Coronary artery (tissue), 2 donors: ENCODE measurements at regions not wholly inside any gene's neighbourhood (a gene's known extent, or its start where the extent isn't known, plus 50 kb on each side); places are given as distances from the start of the nearest gene placed in this dataset.
"Not testable (repeated sequence)": the region's sequence is repeated elsewhere in the genome, so short reads cannot be mapped to it uniquely, and the experiment has no call there.

Source experiments
- DNase-seq: peaks from one replicate; pipeline ENCODE4 v3.0.0-alpha.2; 2017; ENCODE audit warnings: low spot score
- H3K27ac ChIP-seq, 2 donors: fragments of 200-600 bp; sonication (generic); one replicate each; pipeline ENCODE4 v1.5.1; 2016 to 2019
- H3K4me3 ChIP-seq: fragments of 200-600 bp; sonication (generic); 2 replicates; pipeline ENCODE4 v1.5.1; 2016; ENCODE audit warnings: mild to moderate bottlenecking, moderate library complexity
- TF ChIP-seq, protein P1 (sequence below): fragments of 200-600 bp; sonication (generic); IDR thresholded peaks from one replicate; pipeline ENCODE4 v1.5.1; 2019; ENCODE audit warnings: antibody characterized with exemption

DNA sequence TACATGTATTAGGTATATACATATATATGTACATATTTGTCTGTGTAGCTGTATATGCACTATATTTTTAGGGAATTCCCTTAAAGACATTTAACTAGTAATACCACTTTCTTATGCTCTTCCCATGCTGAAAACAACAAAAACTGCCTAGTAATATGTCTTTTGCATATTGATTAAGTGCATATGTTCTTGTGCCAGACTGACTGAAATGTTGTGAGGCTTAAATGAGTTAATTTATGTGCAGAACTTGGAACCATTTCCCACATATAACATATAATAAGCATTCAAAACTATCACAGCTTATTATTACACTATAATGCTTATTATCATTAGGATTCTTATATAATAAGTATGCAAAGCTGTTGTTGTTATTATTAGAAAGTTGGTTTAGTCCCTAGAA lies 318.0 kb upstream of the KCNMB2 start:
- TF ChIP-seq, protein P1, sequence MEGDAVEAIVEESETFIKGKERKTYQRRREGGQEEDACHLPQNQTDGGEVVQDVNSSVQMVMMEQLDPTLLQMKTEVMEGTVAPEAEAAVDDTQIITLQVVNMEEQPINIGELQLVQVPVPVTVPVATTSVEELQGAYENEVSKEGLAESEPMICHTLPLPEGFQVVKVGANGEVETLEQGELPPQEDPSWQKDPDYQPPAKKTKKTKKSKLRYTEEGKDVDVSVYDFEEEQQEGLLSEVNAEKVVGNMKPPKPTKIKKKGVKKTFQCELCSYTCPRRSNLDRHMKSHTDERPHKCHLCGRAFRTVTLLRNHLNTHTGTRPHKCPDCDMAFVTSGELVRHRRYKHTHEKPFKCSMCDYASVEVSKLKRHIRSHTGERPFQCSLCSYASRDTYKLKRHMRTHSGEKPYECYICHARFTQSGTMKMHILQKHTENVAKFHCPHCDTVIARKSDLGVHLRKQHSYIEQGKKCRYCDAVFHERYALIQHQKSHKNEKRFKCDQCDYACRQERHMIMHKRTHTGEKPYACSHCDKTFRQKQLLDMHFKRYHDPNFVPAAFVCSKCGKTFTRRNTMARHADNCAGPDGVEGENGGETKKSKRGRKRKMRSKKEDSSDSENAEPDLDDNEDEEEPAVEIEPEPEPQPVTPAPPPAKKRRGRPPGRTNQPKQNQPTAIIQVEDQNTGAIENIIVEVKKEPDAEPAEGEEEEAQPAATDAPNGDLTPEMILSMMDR = no peak
- Histone ChIP-seq H3K4me3 (no peak overlapping the region), H3K27ac (no peak overlapping the region)
- no peak for DNase-seq

DNA sequence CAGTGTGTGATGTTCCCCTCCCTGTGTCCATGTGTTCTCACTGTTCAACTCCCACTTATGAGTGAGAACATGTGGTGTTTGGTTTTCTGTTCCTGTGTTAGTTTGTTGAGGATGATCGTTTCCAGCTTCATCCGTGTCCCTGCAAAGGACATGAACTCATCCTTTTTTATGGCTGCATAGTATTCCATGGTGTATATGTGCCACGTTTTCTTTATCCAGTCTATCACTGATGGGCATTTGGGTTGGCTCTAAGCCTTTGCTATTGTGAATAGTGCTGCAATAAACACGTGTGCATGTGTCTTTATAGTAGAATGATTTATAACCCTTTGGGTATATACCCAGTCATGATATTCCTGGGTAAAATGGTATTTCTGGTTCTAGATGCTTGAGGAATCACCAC lies 316.6 kb upstream of the KCNMB2 start:
- not testable (repeated sequence) for DNase-seq, H3K27ac ChIP-seq, H3K4me3 ChIP-seq

DNA sequence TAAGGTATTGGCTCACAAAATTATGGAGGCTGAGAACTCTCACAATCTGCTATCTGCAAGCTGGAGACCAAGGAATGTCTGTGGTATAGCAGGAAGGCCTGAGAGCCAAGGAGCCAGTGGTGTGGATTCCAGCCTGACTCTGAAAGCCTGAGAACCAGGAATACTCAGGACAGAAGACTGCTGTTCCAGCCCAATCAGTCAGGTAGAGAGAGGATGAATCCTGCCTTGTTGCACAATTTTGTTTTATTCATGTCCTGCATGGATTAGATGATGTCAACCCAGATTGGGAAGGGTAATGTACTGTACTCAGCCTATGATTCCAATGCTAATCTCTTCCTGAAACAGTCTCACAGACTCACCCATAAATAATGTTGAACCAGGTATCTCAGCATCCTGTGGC lies 312.4 kb upstream of the KCNMB2 start:
- Histone ChIP-seq H3K4me3 (no peak overlapping the region), H3K27ac (no peak overlapping the region)
- no peak for DNase-seq
- TF ChIP-seq, protein P1 = no peak

DNA sequence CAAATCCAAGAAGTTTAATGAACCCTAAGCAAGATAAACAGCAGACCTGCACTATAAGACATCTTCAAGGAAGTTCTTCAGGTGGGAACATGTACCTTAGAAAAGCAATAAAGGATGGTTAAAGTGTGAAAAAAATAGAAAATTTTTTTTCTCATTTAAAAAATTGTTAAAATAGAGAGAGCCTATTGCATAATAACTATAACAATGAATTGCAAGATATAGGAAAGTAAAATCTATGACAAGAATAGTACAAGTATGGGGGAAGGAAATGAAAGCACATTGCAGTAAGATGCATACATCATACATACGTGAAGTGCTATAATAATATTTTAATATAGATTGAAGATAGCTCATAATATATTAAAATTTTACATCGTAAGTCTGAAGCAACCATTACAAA lies 310.1 kb upstream of the KCNMB2 start:
- no peak for DNase-seq
- Histone ChIP-seq H3K4me3 (no peak overlapping the region), H3K27ac (no peak overlapping the region)
- TF ChIP-seq, protein P1 = no peak

DNA sequence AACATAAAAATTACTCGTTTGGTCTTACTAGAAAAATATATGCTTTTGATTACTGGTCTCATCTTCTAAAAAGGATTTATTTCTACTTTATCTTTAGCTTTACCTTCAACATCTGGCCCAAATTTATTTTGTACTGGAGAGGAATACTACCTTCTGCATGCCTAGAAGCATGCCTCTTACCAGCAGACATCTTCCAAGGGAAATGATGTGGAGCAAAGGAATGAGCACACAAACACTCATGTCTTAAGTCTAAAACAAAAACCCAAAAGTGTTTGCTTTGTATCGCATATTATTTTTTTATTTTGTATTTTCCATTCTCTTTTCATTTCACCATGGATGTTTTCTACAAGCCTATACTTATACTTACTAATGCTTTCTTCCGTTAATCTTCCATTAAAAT lies 304.6 kb upstream of the KCNMB2 start:
- no peak for DNase-seq
- Histone ChIP-seq H3K4me3 (no peak overlapping the region), H3K27ac (no peak overlapping the region)
- TF ChIP-seq, protein P1 = no peak

DNA sequence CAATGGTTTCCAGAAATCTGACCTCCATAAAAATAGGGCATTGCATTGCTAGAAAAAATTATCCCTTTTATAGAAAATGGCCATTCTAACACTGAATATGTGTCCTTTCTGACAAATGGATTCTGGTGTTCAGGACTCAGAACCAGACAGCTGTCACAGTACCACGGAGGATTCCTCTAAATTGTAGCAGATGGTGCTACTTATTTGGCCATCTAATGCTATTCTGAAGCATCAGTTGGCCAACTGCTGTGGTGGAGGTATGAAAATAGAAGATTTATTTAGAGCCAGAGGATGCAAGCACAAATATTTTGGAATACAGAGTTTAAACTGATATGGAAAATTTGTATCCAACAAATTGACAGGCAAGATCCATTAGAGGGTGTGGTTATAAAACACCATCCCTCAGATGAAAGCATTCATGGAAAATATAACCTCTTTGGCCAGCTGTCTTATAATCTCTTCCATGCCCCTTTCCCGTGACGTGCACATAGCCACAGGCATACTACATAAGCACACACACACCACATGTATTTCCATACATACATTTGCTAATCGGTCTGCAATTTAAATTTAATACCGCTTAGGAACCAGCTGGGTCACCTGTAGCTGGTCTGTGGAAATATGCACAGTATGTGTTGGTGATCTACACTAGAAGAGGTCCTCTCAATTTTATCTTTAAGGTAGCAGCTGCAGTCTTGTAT lies 302.7 kb upstream of the KCNMB2 start:
- TF ChIP-seq, protein P1 = no peak
- DNase-seq = no peak
- no peak overlapping the region for H3K27ac ChIP-seq
- H3K4me3 ChIP-seq = no peak overlapping the region

DNA sequence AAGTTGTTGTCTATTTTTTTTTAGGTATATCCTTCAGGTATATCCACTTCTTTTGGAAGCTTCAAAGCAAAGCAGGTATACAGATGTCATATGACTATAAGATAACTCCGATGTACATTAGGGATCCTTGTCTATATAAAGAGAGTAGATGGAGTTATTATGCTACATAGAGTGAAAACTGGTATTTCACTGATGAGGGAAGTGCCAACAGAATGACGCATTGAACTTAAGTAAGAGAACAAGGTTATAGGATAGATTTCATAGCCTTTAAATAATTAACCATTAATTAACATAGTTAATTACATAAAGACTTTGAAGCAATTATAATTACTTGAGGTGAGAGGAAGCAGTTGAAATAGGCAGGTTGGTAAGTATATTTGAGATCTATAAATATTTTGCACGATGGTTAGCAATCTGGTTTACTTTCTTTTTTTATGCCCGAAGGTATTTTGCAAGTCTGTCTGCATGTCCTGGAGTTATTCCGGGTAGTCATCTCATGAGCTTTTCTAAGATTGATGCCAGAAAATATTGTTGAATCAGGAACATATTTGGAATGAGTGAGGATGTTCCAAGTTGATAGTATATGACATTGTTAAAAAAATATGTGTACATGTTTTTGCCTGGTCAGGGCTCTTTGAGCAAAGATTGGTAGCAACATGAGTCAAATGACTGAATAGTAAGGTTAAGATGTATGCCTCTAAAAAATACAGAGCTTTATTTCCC lies 299.5 kb upstream of the KCNMB2 start:
- no peak overlapping the region for H3K27ac ChIP-seq
- TF ChIP-seq, protein P1 = no peak
- DNase-seq = no peak
- peak overlapping the region; percentile 28 for H3K4me3 ChIP-seq
